ENCODE measurements at regions not wholly inside any gene's neighbourhood (a gene's known extent, or its start where the extent isn't known, plus 50 kb on each side); places are given as distances from the start of the nearest gene placed in this dataset.
"Not testable (repeated sequence)": the region's sequence is repeated elsewhere in the genome, so short reads cannot be mapped to it uniquely, and the experiment has no call there.

GRCh38 chr4:114034189-114034588 is 54.7 kb upstream of the ARSJ start:
- DNase-seq (ENCODE audit: low read depth in 2 of 2) = no peak

- no peak for DNase-seq (ENCODE audit: low read depth in 2 of 2)
Observed at GRCh38 chr4:114036426-114036825, 57.0 kb upstream of the ARSJ start.

GRCh38 chr4:114036864-114037263 is 57.4 kb upstream of the ARSJ start:
- no peak for DNase-seq (ENCODE audit: low read depth in 2 of 2)

- no peak for DNase-seq (ENCODE audit: low read depth in 2 of 2)
Observed at GRCh38 chr4:114037988-114038387, 58.5 kb upstream of the ARSJ start.

- DNase-seq (ENCODE audit: low read depth in 2 of 2) = no peak
Observed at GRCh38 chr4:114038762-114039387, 59.4 kb upstream of the ARSJ start.

GRCh38 chr4:114040319-114041116 is 61.1 kb upstream of the ARSJ start:
- DNase-seq (ENCODE audit: low read depth in 2 of 2) = no peak

- DNase-seq (ENCODE audit: low read depth in 2 of 2) = no peak
Observed at GRCh38 chr4:114041117-114041475, 61.6 kb upstream of the ARSJ start.

GRCh38 chr4:114043116-114043515 is 63.7 kb upstream of the ARSJ start:
- no peak for DNase-seq (ENCODE audit: low read depth in 2 of 2)

GRCh38 chr4:114044351-114044750 is 64.9 kb upstream of the ARSJ start:
- not testable (repeated sequence) for DNase-seq (ENCODE audit: low read depth in 2 of 2)

GRCh38 chr4:114046331-114046730 is 66.9 kb upstream of the ARSJ start:
- no peak for DNase-seq (ENCODE audit: low read depth in 2 of 2)

- not testable (repeated sequence) for DNase-seq (ENCODE audit: low read depth in 2 of 2)
Observed at GRCh38 chr4:114048154-114048553, 68.7 kb upstream of the ARSJ start.

- no peak for DNase-seq (ENCODE audit: low read depth in 2 of 2)
Observed at GRCh38 chr4:114052227-114052626, 72.8 kb upstream of the ARSJ start.

GRCh38 chr4:114056599-114056998 is 77.2 kb upstream of the ARSJ start:
- DNase-seq (ENCODE audit: low read depth in 2 of 2) = no peak

- DNase-seq (ENCODE audit: low read depth in 2 of 2) = no peak
Observed at GRCh38 chr4:114057746-114058145, 78.3 kb upstream of the ARSJ start.

- no peak for DNase-seq (ENCODE audit: low read depth in 2 of 2)
Observed at GRCh38 chr4:114062499-114062898, 83.1 kb upstream of the ARSJ start.

- DNase-seq (ENCODE audit: low read depth in 2 of 2) = no peak
Observed at GRCh38 chr4:114072781-114073180, 93.3 kb upstream of the ARSJ start.

GRCh38 chr4:114076899-114077570 is 97.6 kb upstream of the ARSJ start:
- DNase-seq (ENCODE audit: low read depth in 2 of 2) = no peak

GRCh38 chr4:114077610-114078009 is 98.2 kb upstream of the ARSJ start:
- DNase-seq (ENCODE audit: low read depth in 2 of 2) = no peak

GRCh38 chr4:114078636-114079035 is 99.2 kb upstream of the ARSJ start:
- DNase-seq (ENCODE audit: low read depth in 2 of 2) = no peak

GRCh38 chr4:114081783-114082182 is 102.3 kb upstream of the ARSJ start:
- DNase-seq (ENCODE audit: low read depth in 2 of 2) = no peak

- DNase-seq (ENCODE audit: low read depth in 2 of 2) = no peak
Observed at GRCh38 chr4:114082348-114082747, 102.9 kb upstream of the ARSJ start.

- no peak for DNase-seq (ENCODE audit: low read depth in 2 of 2)
Observed at GRCh38 chr4:114085611-114086345, 106.3 kb upstream of the ARSJ start.
